Uterus (tissue), 2 donors: ENCODE measurements at regions not wholly inside any gene's neighbourhood (a gene's known extent, or its start where the extent isn't known, plus 50 kb on each side); places are given as distances from the start of the nearest gene placed in this dataset.

Experiments used
- CTCF ChIP-seq, 4 experiments: fragments of 200-600 bp in 2 of 4; fragments of 450-650 bp in 2 of 4; sonication (generic) in 2 of 4; IDR thresholded peaks; one replicate each; pipeline ENCODE4 v1.5.1; 2016 to 2019; ENCODE audit warnings: antibody characterized with exemption in 4 of 4, mild to moderate bottlenecking in 2 of 4, moderate library complexity in 1 of 4
- POLR2A ChIP-seq, 2 donors: fragments of 450-650 bp; IDR thresholded peaks; one replicate each; pipeline ENCODE4 v1.6.1; 2016; ENCODE audit warnings: antibody characterized with exemption in 2 of 2, mild to moderate bottlenecking in 1 of 2, moderate library complexity in 1 of 2

- TF ChIP-seq CTCF (IDR thresholded peaks at IDR 0.05) (no peak), POLR2A (IDR thresholded peaks at IDR 0.05) (no peak)
Observed at GRCh38 chr3:31382856-31383255, 149.9 kb upstream of the STT3B start.
